ENCODE measurements at regions not wholly inside any gene's neighbourhood (a gene's known extent, or its start where the extent isn't known, plus 50 kb on each side); places are given as distances from the start of the nearest gene placed in this dataset.

DNA sequence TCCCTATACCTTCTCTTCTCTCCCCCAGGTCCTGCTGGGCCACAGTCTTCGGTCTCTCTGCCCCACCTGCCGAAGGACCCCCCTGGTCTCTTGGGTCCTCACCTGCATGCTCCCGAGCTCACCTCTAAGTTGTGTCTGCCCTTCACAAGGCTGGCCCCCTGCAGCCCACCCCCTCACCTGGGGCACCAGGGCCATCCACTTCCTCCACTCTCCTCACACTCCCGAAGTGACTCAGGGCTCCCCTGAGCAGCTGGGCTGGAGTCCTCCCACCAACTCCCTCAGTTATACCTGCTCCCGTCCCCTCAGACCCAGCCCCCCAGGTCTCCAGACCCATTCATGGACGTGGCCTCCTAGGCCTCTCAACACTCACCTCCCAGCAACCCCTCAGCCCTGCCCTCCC lies 822.0 kb downstream of the KCNJ18 start:
- intact Hi-C loops (cut with micrococcal nuclease; ENCODE audit: unreplicated experiment) (no loop called here), in situ Hi-C loops (cut with HindIII; ENCODE audit: low pct_unique_long_range_greater_than_20kb, low sequenced_read_pairs) (no loop called here)
- H3K27me3 ChIP-seq (ENCODE audit: control insufficient read depth, insufficient read depth, low read length) = no peaks in the 10 kb centered on the region
- H3K4me1 ChIP-seq (ENCODE audit: control insufficient read depth, insufficient read depth, low read length) = no peaks in the 10 kb centered on the region
- no peak for DNase-seq (ENCODE audit: low read depth, low spot score)
- ChIA-PET POLR2A (no interaction called here), CTCF (no interaction called here)
- no peak overlapping the region for H3K27ac ChIP-seq (ENCODE audit: low read length)
- no TSS peak for BruUV-seq (replicated peaks)
- TF ChIP-seq POLR2AphosphoS5 (IDR thresholded peaks at IDR 0.05; ENCODE audit: low read depth, low read length) (no peak), TCF7L2 (IDR thresholded peaks at IDR 0.05; ENCODE audit: low read depth, low read length) (no peak), SIN3A (IDR thresholded peaks at IDR 0.05; ENCODE audit: borderline replicate concordance, insufficient read depth, low read depth, low read length) (no peak)
- TF ChIP-seq, protein P1, sequence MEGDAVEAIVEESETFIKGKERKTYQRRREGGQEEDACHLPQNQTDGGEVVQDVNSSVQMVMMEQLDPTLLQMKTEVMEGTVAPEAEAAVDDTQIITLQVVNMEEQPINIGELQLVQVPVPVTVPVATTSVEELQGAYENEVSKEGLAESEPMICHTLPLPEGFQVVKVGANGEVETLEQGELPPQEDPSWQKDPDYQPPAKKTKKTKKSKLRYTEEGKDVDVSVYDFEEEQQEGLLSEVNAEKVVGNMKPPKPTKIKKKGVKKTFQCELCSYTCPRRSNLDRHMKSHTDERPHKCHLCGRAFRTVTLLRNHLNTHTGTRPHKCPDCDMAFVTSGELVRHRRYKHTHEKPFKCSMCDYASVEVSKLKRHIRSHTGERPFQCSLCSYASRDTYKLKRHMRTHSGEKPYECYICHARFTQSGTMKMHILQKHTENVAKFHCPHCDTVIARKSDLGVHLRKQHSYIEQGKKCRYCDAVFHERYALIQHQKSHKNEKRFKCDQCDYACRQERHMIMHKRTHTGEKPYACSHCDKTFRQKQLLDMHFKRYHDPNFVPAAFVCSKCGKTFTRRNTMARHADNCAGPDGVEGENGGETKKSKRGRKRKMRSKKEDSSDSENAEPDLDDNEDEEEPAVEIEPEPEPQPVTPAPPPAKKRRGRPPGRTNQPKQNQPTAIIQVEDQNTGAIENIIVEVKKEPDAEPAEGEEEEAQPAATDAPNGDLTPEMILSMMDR (IDR thresholded peaks at IDR 0.05) = no peak
- TF ChIP-seq, protein P2, sequence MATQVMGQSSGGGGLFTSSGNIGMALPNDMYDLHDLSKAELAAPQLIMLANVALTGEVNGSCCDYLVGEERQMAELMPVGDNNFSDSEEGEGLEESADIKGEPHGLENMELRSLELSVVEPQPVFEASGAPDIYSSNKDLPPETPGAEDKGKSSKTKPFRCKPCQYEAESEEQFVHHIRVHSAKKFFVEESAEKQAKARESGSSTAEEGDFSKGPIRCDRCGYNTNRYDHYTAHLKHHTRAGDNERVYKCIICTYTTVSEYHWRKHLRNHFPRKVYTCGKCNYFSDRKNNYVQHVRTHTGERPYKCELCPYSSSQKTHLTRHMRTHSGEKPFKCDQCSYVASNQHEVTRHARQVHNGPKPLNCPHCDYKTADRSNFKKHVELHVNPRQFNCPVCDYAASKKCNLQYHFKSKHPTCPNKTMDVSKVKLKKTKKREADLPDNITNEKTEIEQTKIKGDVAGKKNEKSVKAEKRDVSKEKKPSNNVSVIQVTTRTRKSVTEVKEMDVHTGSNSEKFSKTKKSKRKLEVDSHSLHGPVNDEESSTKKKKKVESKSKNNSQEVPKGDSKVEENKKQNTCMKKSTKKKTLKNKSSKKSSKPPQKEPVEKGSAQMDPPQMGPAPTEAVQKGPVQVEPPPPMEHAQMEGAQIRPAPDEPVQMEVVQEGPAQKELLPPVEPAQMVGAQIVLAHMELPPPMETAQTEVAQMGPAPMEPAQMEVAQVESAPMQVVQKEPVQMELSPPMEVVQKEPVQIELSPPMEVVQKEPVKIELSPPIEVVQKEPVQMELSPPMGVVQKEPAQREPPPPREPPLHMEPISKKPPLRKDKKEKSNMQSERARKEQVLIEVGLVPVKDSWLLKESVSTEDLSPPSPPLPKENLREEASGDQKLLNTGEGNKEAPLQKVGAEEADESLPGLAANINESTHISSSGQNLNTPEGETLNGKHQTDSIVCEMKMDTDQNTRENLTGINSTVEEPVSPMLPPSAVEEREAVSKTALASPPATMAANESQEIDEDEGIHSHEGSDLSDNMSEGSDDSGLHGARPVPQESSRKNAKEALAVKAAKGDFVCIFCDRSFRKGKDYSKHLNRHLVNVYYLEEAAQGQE (IDR thresholded peaks at IDR 0.05; ENCODE audit: insufficient read depth in 1 of 2, low read depth in 2 of 2, low read length in 1 of 2) = no peak
- no peaks in the 10 kb centered on the region for H3K9me3 ChIP-seq (ENCODE audit: control insufficient read depth, insufficient read depth, low read depth, low read length)
- H3K4me3 ChIP-seq (ENCODE audit: low read depth in 2 of 2, low read length in 2 of 2) = no peak overlapping the region
- no peaks in the 10 kb centered on the region for H3K36me3 ChIP-seq (ENCODE audit: control insufficient read depth, insufficient read depth, low read length)
- no peak for ATAC-seq

DNA sequence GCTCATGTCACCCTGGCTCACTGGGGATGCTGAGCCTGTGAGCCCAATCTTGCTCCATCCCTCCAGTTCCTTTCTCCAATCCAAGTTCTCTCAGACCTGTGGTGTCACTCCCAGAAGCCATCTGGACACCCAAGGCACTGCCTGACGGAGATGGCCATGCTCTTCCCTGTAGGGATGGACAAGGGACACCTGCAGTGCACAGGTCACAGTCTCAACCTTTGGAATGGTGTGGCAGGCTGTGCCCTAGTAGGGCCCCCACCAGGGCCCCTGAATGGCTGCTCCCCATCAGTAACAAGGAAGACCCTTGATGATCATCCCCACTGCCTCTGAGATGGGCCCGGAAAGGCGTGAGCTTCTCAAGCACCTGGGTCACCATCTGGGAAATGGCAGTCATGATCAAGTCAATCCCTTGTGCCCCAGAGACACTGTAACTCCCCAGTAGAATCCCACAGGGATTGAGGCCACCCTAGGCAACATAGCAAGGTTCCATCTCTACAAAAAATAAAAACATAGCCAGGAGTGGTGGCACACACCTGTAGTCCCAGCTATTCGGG lies 822.5 kb downstream of the KCNJ18 start:
- TF ChIP-seq TCF7L2 (IDR thresholded peaks at IDR 0.05; ENCODE audit: low read depth, low read length) = no peak
- TF ChIP-seq POLR2AphosphoS5 (IDR thresholded peaks at IDR 0.05; ENCODE audit: low read depth, low read length) = no peak
- TF ChIP-seq, protein P1 (IDR thresholded peaks at IDR 0.05) = no peak
- no peak for TF ChIP-seq SIN3A (IDR thresholded peaks at IDR 0.05; ENCODE audit: borderline replicate concordance, insufficient read depth, low read depth, low read length)
- DNase-seq (ENCODE audit: low read depth, low spot score) = no peak
- H3K4me3 ChIP-seq (ENCODE audit: low read depth in 2 of 2, low read length in 2 of 2) = no peak overlapping the region
- CTCF ChIA-PET = no interaction called here
- ATAC-seq = no peak
- intact Hi-C loops (cut with micrococcal nuclease; ENCODE audit: unreplicated experiment) (no loop called here), in situ Hi-C loops (cut with HindIII; ENCODE audit: low pct_unique_long_range_greater_than_20kb, low sequenced_read_pairs) (no loop called here)
- no peaks in the 10 kb centered on the region for H3K36me3 ChIP-seq (ENCODE audit: control insufficient read depth, insufficient read depth, low read length)
- no peak overlapping the region for H3K27ac ChIP-seq (ENCODE audit: low read length)
- POLR2A ChIA-PET = no interaction called here
- BruUV-seq (replicated peaks) = no TSS peak
- no peaks in the 10 kb centered on the region for H3K27me3 ChIP-seq (ENCODE audit: control insufficient read depth, insufficient read depth, low read length)
- H3K4me1 ChIP-seq (ENCODE audit: control insufficient read depth, insufficient read depth, low read length) = no peaks in the 10 kb centered on the region
- no peaks in the 10 kb centered on the region for H3K9me3 ChIP-seq (ENCODE audit: control insufficient read depth, insufficient read depth, low read depth, low read length)

Data from Panc1 (cell line).